CD14-positive monocyte (primary cell): ENCODE measurements at regions not wholly inside any gene's neighbourhood (a gene's known extent, or its start where the extent isn't known, plus 50 kb on each side); places are given as distances from the start of the nearest gene placed in this dataset.

Experiments used
- DNase-seq, 3 donors: peaks; one replicate each; pipeline ENCODE4 v3.0.0-alpha.2; 2011 to 2022
- H2AFZ ChIP-seq: 2 replicates; pipeline ENCODE4 v1.6.0; 2012; ENCODE audit warnings: mild to moderate bottlenecking, low read depth, low read length, inconsistent platforms; ENCODE audit not compliant: insufficient read depth, poor library complexity, severe bottlenecking
- H3K27ac ChIP-seq, 2 donors: 1 replicate in 1 of 2; 2 replicates in 1 of 2; pipeline ENCODE4 v1.5.1; 2012 to 2013; ENCODE audit warnings: low read length in 2 of 2, control low read depth in 1 of 2, inconsistent platforms in 1 of 2, low read depth in 1 of 2, mild to moderate bottlenecking in 1 of 2
- H3K27me3 ChIP-seq, 2 donors: one replicate each; pipeline versions ENCODE4 v1.6.0 to v1.6.1; 2011 to 2013; ENCODE audit warnings: low read length in 2 of 2; ENCODE audit not compliant: control insufficient read depth in 2 of 2, insufficient read depth in 2 of 2
- H3K36me3 ChIP-seq, 2 donors: replicated peaks in 1 of 2; 1 replicate in 1 of 2; 2 replicates in 1 of 2; pipeline versions ENCODE4 v1.5.1 to v1.6.1; 2012 to 2013; ENCODE audit warnings: low read length in 2 of 2, control low read depth in 1 of 2, inconsistent platforms in 1 of 2, mild to moderate bottlenecking in 1 of 2; ENCODE audit not compliant: insufficient read depth in 2 of 2, control insufficient read depth in 1 of 2
- H3K4me1 ChIP-seq, 2 donors: 1 replicate in 1 of 2; 2 replicates in 1 of 2; pipeline versions ENCODE4 v1.5.1 to v1.6.1; 2012 to 2013; ENCODE audit warnings: low read length in 2 of 2, control low read depth in 1 of 2, inconsistent platforms in 1 of 2, mild to moderate bottlenecking in 1 of 2, moderate library complexity in 1 of 2; ENCODE audit not compliant: insufficient read depth in 2 of 2, control insufficient read depth in 1 of 2
- H3K4me2 ChIP-seq: replicated peaks from 2 replicates; pipeline ENCODE3; 2012; ENCODE audit warnings: low read length, moderate library complexity, mild to moderate bottlenecking; ENCODE audit not compliant: poor library complexity, severe bottlenecking; ENCODE audit errors: extremely low read depth
- H3K4me3 ChIP-seq, 3 experiments: fragments of 200-600 bp in 1 of 3; sonication (generic) in 1 of 3; replicated peaks in 1 of 3; 1 replicate in 2 of 3; 2 replicates in 1 of 3; pipeline ENCODE4 v1.5.1; 2011 to 2013; ENCODE audit warnings: low read length in 3 of 3, mild to moderate bottlenecking in 3 of 3, control low read depth in 2 of 3, low read depth in 2 of 3, inconsistent platforms in 1 of 3, moderate library complexity in 1 of 3
- H3K79me2 ChIP-seq: 2 replicates; pipeline ENCODE4 v1.6.0; 2012; ENCODE audit warnings: mild to moderate bottlenecking, control low read depth, inconsistent platforms, low read length, moderate library complexity; ENCODE audit not compliant: insufficient read depth
- H3K9ac ChIP-seq: 2 replicates; pipeline ENCODE4 v1.6.0; 2017; ENCODE audit warnings: low read length, mild to moderate bottlenecking; ENCODE audit not compliant: insufficient read depth, poor library complexity, severe bottlenecking
- H3K9me3 ChIP-seq, 2 donors: replicated peaks in 1 of 2; 1 replicate in 1 of 2; 2 replicates in 1 of 2; pipeline versions ENCODE4 v1.5.1 to v1.6.1; 2012 to 2013; ENCODE audit warnings: low read length in 2 of 2, control low read depth in 1 of 2; ENCODE audit not compliant: control insufficient read depth in 1 of 2, insufficient read depth in 1 of 2
- H4K20me1 ChIP-seq: 2 replicates; pipeline ENCODE4 v1.6.0; 2012; ENCODE audit warnings: mild to moderate bottlenecking, low read length, control low read depth, moderate library complexity; ENCODE audit not compliant: insufficient read depth
- H3K27ac Mint-ChIP-seq, 7 donors: one replicate each; pipeline ENCODE4 v1.8.0; 2020; ENCODE audit warnings: mild to moderate bottlenecking in 7 of 7, mixed read lengths in 7 of 7, moderate library complexity in 6 of 7, inconsistent platforms in 2 of 7
- H3K27me3 Mint-ChIP-seq, 3 donors: one replicate each; pipeline ENCODE4 v1.8.0; 2021 to 2022; ENCODE audit warnings: low read depth in 3 of 3, mild to moderate bottlenecking in 3 of 3, mixed read lengths in 3 of 3, moderate library complexity in 3 of 3, inconsistent platforms in 1 of 3
- H3K36me3 Mint-ChIP-seq, 2 donors: one replicate each; pipeline ENCODE4 v1.8.0; 2020; ENCODE audit warnings: mixed read lengths in 2 of 2, inconsistent platforms in 1 of 2, mild to moderate bottlenecking in 1 of 2
- H3K4me1 Mint-ChIP-seq: one replicate; pipeline ENCODE4 v1.8.0; 2020; ENCODE audit warnings: mild to moderate bottlenecking, mixed read lengths
- H3K4me3 Mint-ChIP-seq, 2 donors: one replicate each; pipeline ENCODE4 v1.8.0; 2020; ENCODE audit warnings: mild to moderate bottlenecking in 2 of 2, mixed read lengths in 2 of 2, moderate library complexity in 1 of 2
- H3K9me3 Mint-ChIP-seq, 7 donors: one replicate each; pipeline ENCODE4 v1.8.0; 2020 to 2022; ENCODE audit warnings: mixed read lengths in 7 of 7, mild to moderate bottlenecking in 6 of 7, moderate library complexity in 6 of 7, inconsistent platforms in 2 of 7
- CTCF ChIP-seq: fragments of 200-600 bp; IDR thresholded peaks from one replicate; pipeline ENCODE4 v1.8.0; 2022; ENCODE audit warnings: antibody characterized with exemption, mild to moderate bottlenecking
- WGBS: methylation state at CpG from one replicate; pipeline ENCODE4 v1.1.5; 2013; ENCODE audit warnings: missing lambda C conversion rate; ENCODE audit not compliant: insufficient coverage; 5-methylcytosine and 5-hydroxymethylcytosine counted together
- intact Hi-C, 2 donors: fragments of 100-400 bp; cut with micrococcal nuclease; formaldehyde crosslinking; loops; one replicate each; pipeline versions ENCODE4 v1.15.0 to v1.15.1; 2023

- H3K4me3 Mint-ChIP-seq = no peak overlapping the region
- intact Hi-C loops = no loop called here
- Histone ChIP-seq H3K27ac (no peak overlapping the region), H3K36me3 (no peaks in the 10 kb centered on the region), H3K4me1 (no peaks in the 10 kb centered on the region), H3K4me3 (no peak overlapping the region), H2AFZ (no peak overlapping the region), H3K27me3 (no peaks in the 10 kb centered on the region), H4K20me1 (no peaks in the 10 kb centered on the region), H3K9ac (no peak overlapping the region), H3K9me3 (peaks cover 6 to 14% of the 10 kb centered on the region in 2 donors), H3K79me2 (no peaks in the 10 kb centered on the region), H3K4me2 (no peak overlapping the region)
- TF ChIP-seq CTCF = no peak
- WGBS = no CpG with 5 or more reads among the region's 2 CpGs
- peaks cover 2 to 10% (median 5%) of the 10 kb centered on the region in 7 donors for H3K9me3 Mint-ChIP-seq
- no peaks in the 10 kb centered on the region for H3K27me3 Mint-ChIP-seq
- no peak overlapping the region for H3K27ac Mint-ChIP-seq
- no peak for DNase-seq
- H3K4me1 Mint-ChIP-seq = no peaks in the 10 kb centered on the region
- H3K36me3 Mint-ChIP-seq = no peaks in the 10 kb centered on the region
Measured at GRCh38 chr5:29587832-29588231, 1605.7 kb upstream of the CDH6 start.

- Histone ChIP-seq H3K9ac (no peak overlapping the region), H3K27me3 (no peaks in the 10 kb centered on the region), H3K36me3 (no peaks in the 10 kb centered on the region), H2AFZ (no peak overlapping the region), H3K4me2 (no peak overlapping the region), H4K20me1 (no peaks in the 10 kb centered on the region), H3K4me3 (no peak overlapping the region), H3K4me1 (no peaks in the 10 kb centered on the region), H3K27ac (no peak overlapping the region), H3K9me3 (no peaks in the 10 kb centered on the region), H3K79me2 (no peaks in the 10 kb centered on the region)
- Mint-ChIP-seq H3K27me3 (no peaks in the 10 kb centered on the region), H3K27ac (no peak overlapping the region), H3K4me3 (no peak overlapping the region), H3K9me3 (peaks cover 0 to 8% (median 3%) of the 10 kb centered on the region in 7 donors), H3K36me3 (no peaks in the 10 kb centered on the region), H3K4me1 (no peaks in the 10 kb centered on the region)
- no peak for DNase-seq
- no CpG with 5 or more reads among the region's 2 CpGs for WGBS
- no peak for TF ChIP-seq CTCF
- intact Hi-C loops = no loop called here
Measured at GRCh38 chr5:29568028-29568427, 1625.5 kb upstream of the CDH6 start.
